GOT3 (cell line): ENCODE measurements at regions not wholly inside any gene's neighbourhood (a gene's known extent, or its start where the extent isn't known, plus 50 kb on each side); places are given as distances from the start of the nearest gene placed in this dataset.
"Not testable (repeated sequence)": the region's sequence is repeated elsewhere in the genome, so short reads cannot be mapped to it uniquely, and the experiment has no call there.

Source experiments
- DNase-seq: peaks from one replicate; lab custom pipeline; 2025; ENCODE audit warnings: mixed read lengths; lab: John Stamatoyannopoulos, UW

DNA sequence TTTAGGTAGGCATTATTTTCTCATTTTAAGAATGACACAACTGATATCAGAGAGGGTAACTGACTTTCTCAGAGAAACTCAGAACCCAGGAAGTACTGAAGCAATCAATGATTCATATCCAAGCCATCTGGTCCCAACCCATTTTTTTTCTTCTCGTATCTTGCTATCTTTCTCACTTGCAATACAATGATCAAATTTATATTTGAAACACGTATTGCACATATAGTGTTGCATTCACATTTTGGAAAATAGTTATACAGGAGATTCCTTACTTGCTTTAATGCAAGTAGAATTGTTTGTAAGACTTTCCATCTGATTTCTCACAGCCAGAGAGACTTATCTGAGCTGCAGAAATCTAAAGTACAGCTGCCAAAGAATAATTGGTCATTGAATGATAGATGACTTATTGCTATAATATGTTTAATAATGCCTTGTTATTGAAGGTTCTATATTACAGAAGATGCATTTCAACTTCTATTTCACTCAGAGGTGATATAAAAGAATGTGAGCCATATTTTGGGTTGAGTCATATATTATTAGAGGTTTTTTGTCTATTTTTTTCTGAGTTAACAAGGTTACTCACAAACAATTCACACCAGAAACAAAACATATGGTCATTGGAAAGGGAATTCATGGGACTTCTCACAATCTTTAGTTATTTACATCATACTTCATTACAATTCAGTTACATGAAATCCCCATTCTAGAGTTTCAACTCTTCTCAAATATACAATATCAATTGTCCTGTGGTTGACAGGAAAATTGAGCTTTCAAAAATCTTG, 337.5 kb upstream of the CITED2 start:
- DNase-seq: no peak

DNA sequence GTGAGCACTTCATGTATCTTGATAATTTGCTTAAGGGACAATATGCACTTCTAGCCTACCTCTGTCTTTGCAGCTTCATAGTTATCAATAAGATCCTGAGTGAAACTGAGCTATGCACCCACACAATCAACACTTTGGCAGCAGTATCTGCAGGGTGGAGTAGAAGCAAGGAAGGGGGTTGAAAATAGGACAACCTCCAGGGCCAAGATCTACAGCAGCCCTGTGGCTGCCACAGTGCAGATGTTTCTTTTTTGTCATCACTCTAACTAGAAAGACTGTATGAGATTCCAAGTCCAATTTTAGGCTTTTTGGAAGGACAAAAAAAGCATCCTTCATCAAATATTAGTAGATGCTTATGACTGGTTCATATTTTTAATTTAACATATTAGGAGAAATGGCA, 336.1 kb upstream of the CITED2 start:
- DNase-seq: no peak

DNA sequence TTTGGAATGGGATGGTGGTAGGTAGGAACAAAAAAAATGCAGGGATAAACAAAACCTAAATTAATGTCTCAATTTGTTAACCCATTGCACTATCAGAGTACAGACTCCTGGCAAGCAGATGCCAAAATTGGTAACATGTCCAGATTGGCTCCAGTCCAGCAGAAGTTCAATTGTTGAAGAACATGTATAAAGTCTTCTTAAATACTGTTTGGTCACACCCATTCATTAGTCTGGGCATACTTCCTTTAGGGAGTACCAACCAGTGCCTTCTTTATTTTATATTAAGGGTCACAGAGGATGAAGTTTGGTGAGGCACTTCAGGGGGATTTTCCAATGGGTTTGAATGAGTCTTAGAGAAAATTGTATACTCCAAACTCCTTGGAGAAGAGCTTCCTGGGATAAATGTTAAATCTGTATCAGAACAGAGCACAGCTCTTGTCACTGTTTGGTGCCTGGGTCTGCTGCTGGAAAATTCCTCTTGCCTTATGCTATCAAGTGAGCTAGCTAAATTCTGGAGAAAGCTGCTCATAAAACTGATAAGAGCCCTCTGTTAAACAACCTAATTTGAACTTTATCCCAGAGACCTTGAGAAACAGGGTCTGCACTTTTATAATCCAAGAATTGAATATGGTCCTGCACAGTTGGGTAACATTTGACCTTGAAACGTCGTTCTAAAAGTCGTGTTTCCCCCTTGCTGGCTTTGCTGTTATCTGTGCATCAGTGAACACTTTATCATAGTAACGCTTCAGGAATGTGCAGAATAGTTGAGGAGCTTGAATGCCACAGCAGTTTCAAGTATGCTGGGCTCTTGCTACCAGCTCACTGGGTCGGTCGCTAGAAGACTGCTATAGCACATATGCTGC, 334.1 kb upstream of the CITED2 start:
- DNase-seq: no peak

DNA sequence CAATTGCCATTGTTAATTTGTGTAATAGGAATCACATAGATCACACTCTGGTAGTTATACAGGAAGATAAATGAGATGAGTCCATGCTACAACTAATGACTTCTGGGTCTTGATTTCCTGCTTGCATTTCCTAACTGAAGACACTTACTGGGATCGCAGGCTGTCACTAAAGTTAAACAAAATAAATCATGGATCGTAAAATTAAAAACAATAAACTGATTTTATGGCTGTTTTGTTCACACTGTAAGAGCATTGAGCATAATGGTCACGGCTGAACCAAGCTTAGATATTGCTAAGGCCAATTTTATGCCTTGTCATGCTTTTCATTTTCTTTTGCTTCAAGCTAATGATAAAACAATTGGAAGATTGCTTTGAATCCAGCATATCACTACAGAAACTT, 332.5 kb upstream of the CITED2 start:
- no peak for DNase-seq

DNA sequence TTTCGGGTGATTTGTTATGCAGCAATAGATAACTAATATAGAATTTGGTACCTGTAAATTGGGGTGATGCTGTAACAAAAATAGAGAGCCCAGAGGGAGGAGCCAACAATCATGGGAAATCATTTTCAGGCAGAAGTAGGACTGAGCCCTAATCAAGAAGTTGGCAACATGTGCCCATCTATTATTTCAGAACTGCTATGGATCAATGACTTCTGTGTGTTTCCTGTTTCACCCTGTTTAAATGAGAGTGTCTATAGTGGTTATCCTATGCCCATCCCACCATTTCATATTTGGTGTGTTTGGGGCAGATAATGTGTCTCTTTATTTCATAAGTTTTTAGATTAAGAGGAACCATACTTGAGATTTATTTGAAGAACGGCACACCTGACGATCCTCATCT, 330.8 kb upstream of the CITED2 start:
- DNase-seq: no peak

DNA sequence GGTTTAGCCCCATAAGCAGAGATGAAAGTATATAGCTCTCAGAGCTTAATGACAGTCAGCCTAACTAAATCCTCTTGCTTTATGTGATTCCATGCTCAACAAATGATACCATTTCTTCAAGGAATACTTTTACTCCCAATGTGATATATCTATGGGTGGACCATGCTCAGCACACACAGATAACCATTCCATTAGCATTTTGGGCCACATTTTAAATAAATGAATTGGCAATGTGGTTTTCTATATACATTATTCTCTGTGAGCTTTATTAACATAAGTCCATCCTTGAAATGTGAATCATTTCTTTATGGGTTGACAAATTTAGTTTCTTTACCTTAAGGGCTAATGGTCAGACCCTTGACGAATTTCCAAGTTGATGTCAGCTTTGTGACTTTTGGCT, 329.3 kb upstream of the CITED2 start:
- no peak for DNase-seq

DNA sequence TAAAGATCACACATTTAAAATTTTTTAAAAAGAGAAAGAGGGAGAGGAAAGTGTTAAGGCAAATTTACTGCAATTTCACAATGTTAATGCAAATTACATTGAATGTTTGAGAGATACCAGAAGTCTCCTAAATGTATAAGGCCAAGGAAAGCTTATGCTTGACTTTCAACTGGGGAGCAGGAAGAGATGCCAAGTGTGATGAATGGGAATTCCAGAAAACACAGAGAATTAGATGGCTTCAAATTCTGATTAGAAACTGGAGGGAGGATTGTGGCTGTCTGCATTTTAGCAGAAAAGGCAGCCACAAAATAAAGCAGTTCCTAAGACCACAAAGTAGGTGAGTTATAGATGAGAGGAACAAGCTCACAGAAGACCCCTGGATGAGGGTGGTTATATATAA, 328.3 kb upstream of the CITED2 start:
- DNase-seq: no peak

DNA sequence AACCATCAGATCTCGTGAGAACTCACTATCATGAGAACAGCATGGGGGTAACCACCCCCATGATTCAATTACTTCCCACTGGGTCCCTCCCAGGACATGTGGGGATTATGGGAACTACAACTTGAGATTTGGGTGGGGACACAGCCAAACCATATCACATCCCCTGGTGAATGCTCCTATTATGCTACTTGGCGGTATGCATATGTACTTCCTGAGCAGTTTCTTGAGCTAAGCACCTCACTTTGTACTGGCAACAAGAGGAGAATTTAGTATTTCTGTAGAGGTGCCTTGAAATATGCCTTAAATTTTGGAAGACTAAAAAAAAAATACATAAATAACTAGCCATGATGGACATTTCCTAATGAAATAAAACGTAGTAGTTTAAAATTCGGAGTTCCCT, 327.2 kb upstream of the CITED2 start:
- DNase-seq: no peak

DNA sequence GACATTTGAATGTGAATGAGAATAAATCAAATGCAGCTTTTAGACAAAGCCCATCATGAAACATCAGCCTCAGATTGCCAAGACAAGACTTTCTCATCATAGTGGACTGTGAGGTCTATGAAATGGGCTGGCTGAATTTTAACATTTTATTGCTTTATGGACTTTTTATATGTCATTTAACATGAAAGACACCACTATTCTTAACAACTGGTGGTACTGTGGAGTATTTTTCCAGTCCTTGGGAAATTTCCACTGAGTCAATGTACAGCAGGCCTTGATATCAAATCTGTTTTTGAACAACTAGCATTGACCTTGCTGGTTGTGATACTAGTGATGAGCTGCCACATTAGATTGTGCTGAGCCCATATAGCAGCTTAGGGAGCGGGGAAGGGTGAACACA, 326.6 kb upstream of the CITED2 start:
- DNase-seq: no peak

DNA sequence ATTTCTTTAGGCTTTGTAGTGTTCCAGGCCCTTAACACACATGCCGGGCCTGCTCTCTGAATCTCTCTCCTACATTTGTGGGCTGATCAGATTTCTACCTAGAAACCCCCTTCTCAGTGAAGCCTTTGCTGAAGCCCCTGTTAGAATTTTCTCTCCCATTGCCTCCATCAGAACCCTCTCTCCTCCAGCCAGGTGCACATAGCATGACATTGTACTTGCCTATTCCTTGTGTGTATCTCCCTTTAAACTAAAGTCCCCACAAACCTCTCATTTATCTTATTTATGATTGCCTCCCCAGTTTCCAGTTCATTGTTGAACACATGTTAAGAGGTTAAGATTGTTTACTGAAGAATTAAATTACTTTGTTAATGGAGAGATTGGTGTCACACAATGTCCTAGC, 325.5 kb upstream of the CITED2 start:
- DNase-seq: no peak

DNA sequence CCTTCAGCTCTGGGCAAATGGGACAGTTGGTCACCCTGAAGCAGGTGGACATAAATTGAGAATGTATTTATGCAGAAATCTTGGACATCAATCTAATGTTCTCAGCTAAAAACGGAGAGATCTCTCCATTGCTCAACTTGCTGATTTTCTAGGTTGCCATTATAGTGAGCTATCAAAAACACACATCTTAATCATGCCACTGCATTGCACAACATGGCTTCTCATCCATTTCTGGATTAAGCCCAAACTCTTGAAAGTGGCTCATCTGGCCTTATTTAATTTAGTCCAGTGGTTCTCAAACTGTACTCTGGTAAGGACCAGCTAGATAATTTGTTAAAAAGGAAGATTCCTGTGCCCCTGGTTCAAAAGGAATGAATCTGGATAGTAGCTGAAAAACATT, 324.9 kb upstream of the CITED2 start:
- no peak for DNase-seq

DNA sequence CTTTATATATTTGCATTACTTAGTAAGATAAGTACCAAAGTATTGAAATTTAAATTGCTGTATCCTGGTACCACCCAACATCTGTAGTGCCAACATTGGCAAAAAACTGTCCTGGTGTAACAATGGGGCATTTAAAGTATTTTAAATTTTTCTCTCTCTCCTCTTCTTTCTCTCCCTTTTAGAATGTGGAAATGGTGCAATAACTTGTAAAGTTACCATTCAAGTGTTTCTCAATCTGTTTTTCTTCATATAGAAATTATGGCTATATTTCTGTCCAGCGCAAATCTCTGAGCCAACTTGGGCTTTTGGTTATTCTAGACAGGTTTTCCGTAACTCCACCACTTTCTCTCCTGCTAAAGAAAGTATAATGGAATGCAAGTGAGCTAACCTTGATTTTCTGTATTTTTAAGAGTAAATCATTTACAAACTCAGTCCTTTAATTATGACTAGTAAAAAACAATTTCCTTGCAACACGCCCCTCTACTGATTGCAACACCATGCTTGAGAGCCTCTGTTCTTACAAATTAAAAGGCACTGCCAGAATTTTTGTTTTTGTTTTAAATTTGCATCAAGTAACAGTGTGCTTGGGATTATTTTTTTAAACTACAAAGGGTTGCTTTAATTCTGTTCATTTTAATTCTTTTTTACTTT, 324.2 kb upstream of the CITED2 start:
- no peak for DNase-seq

DNA sequence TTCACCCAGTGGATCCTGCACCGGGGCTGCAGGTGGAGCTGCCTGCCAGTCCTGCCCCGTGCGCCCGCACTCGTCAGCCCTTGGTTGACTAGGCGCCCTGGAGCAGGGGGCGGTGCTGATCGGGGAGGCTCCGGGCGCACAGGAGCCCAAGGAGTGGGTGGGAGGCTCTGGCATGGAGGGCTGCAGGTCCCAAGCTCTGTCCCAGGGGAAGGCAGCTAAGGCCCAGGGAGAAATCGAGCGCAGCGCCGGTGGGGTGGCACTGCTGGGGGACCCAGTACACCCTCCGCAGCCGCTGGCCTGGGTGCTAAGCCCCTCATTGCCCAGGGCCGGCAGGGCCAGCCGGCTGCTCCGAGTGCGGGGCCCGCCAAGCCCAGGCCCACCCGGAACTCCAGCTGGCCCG, 323.4 kb upstream of the CITED2 start:
- DNase-seq: not testable (repeated sequence)

DNA sequence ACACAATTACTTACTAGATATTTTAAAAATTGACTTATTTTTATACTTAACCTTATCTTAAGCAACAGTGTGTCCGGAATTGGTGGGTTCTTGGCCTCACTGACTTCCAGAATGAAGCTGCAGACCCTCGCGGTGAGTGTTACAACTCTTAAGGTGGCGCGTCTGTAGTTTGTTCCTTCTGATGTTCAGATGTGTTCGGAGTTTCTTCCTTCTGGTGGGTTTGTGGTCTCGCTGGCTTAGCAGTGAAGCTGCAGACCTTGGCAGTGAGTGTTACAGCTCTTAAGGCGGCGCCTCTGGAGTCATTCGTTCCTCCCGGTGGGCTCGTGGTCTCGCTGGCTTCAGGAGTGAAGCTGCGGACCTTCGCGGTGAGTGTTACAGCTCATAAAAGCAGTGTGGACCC, 322.5 kb upstream of the CITED2 start:
- DNase-seq: not testable (repeated sequence)

DNA sequence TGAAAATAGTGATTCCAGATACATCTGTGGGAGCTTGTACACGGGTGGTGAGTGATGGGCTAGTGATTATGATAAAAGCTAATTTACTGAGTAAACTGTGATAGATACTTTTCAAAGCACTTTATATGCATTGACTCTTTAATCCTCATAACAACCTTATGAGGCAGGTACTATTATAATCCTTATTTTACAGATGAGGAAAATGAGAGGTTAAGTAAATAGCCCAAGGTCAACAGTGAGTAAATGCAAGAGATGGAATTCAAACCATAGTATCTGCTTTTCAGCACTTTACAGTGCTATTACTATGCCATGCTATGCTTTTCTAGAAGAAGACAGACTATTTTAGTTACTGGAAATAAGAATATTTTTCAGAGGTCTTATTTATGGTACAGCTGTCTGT, 320.9 kb upstream of the CITED2 start:
- no peak for DNase-seq

DNA sequence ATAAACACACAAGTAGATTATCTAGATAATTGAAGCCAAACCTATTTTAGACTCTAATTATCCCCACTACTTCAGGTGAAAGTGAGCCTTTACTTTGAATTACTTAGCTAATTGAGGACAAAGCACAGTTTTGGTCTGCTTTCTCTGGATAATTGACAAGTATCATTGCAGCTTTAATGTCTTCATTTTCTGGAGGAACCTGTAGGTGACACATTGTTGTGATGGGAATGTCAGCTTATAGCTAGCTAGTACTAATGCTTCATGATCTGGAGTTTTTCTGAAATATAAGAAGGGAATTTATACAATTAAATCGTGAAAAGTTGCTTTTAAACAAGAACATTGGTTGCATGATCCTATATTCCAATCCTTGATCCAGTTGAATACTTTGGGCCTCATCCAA, 319.3 kb upstream of the CITED2 start:
- DNase-seq: no peak

DNA sequence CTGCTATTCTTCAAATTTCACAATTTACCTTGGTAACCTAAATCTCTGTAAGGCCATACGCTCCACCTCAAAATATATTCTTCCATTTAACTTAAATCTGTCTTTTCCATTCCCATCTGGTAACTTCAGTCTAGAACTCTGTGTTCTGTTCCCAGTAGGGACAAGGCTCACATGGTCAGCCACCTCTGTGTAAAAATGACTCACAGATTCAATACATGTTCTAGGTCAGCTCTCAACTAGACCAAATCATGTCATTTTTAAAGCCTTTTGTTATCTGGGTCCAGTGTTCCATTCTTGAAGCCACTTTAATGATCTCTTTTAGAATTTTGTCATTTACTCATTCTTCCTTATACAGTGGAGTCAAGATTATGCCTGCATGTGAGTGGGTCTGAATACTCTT, 315.6 kb upstream of the CITED2 start:
- no peak for DNase-seq

DNA sequence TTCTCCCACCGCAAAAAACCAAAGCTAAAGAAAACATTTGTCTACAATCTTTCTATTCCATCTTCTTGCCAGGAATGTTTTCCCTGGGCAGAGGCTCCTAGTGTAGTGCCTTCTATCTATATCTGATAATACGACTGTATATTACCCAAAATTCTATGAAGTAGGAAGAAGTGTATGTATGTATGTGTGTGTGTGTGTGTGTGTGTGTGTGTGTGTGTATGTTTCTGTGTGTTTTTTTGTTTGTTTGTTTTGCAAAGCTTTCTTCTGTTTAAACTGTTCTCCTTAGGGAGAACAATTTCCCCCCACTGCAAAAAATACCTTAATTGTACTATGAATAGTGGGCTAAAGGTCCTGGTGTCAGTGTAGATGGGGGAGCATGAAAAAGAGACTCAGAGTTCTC, 312.6 kb upstream of the CITED2 start:
- no peak for DNase-seq

DNA sequence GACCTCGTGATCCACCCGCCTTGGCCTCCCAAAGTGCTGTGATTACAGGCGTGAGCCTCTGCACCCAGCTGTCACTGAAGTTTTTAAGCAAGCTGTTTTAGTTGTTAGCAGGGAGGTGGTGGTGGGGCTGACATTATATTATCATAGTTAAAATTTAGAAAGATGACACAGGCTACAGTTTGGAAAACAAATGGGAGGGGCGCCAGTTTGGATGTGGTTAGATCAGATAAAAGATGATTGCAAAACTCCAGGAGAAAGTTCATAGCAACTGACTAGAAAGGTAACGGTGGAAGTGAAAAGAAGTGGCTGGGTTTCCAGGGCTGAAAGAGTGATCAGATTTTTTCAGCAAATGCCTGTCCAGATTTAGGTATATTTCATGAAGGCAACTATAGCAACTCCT, 311.9 kb upstream of the CITED2 start:
- DNase-seq: no peak

DNA sequence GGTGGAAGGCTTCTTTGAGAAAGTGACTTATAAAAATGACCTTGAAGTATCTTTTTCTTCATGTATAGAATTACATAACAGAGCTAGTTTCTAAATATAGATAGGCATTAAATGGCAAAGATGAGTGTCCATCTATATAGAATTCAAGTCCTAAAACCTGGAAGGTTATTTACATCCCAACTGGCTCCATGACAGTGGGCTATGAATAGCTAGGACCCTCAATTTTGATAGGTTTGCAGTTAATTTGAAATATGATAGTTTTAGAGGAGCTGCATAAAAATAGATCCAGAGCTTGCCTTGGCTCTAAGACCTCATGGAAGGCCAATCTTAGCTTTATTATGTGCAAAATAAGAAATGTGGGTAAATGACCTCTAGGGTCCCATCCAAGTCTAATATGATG, 310.6 kb upstream of the CITED2 start:
- DNase-seq: no peak

DNA sequence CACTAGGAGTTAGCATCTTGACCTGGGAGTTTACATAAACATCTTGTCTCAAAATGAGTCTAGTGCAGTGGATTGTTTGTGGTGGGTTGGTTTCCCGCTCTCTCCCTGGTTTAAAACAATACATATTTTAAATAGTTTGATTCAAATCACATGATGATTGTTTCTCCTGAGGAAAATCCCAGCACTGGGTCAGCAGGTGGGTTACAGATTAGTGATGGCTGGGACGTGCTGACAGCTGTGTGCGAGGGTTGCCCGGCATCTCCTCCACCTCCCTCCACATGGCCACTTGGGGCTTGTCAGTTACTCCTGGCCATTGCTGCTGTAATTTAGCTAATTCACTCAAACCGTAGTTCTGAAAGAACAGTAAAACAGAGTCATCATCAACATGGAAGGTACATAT, 306.4 kb upstream of the CITED2 start:
- no peak for DNase-seq

DNA sequence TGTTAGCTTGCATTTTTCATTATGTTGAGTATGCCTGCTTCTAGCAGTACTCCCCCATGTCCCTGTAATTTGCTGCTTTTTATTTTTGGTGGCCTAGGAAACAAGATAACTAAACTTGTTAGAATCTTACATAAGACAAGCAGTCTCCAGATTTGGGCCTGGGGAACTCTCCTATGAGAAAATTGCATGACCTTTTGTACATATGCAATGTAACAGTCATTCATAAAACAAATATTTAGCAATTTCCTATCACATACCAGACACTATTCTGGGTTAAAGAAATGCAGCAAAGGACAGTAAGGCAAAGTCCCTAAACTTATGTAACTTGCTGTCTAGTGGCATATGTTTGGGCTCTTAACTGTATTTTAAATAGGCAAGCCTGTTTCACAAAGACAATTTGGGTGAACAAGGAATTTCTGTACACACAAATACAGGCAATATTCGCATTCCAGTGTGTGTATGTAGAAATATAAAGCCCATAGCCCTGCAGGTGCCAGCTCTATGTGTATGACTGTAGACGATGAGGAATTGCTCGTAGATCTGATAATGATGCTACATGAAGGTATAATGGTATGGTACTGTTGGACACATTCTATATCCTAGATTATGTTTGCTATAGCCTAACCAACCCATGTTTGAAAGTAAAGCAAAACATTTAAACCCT, 305.2 kb upstream of the CITED2 start:
- DNase-seq: no peak
